Endothelial cell of umbilical vein (primary cell): ENCODE measurements at regions not wholly inside any gene's neighbourhood (a gene's known extent, or its start where the extent isn't known, plus 50 kb on each side); places are given as distances from the start of the nearest gene placed in this dataset.

Experiments
- BruUV-seq: library from RNA; stranded (reverse); fragments of 400-500 nt; replicated peaks from 2 replicates; lab custom pipeline; 2021; lab: Mats Ljungman, UMichigan
- CTCF ChIA-PET: fragments of 300-600, 350-600 bp; sonication (Branson Sonifier 250); formaldehyde crosslinking; loops from one replicate; lab custom pipeline; 2021; ENCODE audit warnings: antibody characterized with exemption, inconsistent platforms; lab: Charles Lee
- POLR2A ChIA-PET: fragments of 300-600, 350-600 bp; sonication (Branson Sonifier 250); formaldehyde crosslinking; loops from one replicate; lab custom pipeline; 2021; ENCODE audit warnings: antibody characterized with exemption, inconsistent platforms; lab: Charles Lee
- DNase-seq: peaks from one replicate; pipeline ENCODE4 v3.0.0-alpha.2; 2011; ENCODE audit warnings: low read depth, low spot score
- FAIRE-seq: peaks from 2 replicates; lab custom pipeline; 2011; peaks lifted over from hg19 to GRCh38; lab: Jason Lieb, UNC
- H2AFZ ChIP-seq: 2 replicates; pipeline ENCODE4 v1.6.0; 2012; ENCODE audit warnings: low read depth, low read length, control low read depth, inconsistent platforms
- H3K27ac ChIP-seq: 2 replicates; pipeline ENCODE4 v1.5.1; 2011; ENCODE audit warnings: low read depth, mild to moderate bottlenecking, control low read depth, low read length, moderate library complexity; ENCODE audit not compliant: insufficient read depth
- H3K27me3 ChIP-seq, 2 experiments: 2 replicates each; pipeline versions ENCODE4 v1.6.0 to v1.6.1; 2011; ENCODE audit warnings: low read length in 2 of 2, mixed read lengths in 1 of 2; ENCODE audit not compliant: control insufficient read depth in 2 of 2, insufficient read depth in 2 of 2
- H3K36me3 ChIP-seq, 2 experiments: 2 replicates in 1 of 2; 3 replicates in 1 of 2; pipeline ENCODE4 v1.5.1; 2011; ENCODE audit warnings: low read length in 2 of 2, mild to moderate bottlenecking in 1 of 2, moderate library complexity in 1 of 2; ENCODE audit not compliant: control insufficient read depth in 2 of 2, insufficient read depth in 2 of 2; ENCODE audit errors: extremely low read depth in 1 of 2
- H3K4me1 ChIP-seq: 3 replicates; pipeline ENCODE4 v1.5.1; 2011; ENCODE audit warnings: mild to moderate bottlenecking, low read length; ENCODE audit not compliant: control insufficient read depth, insufficient read depth; ENCODE audit errors: extremely low read depth
- H3K4me2 ChIP-seq: 2 replicates; pipeline ENCODE4 v1.6.1; 2011; ENCODE audit warnings: low read length, control low read depth, mixed read lengths; ENCODE audit not compliant: insufficient read depth
- H3K4me3 ChIP-seq, 3 experiments: fragments of 200-600 bp in 1 of 3; sonication (generic), shearing (Covaris generic) in 1 of 3; replicated peaks in 1 of 3; 2 replicates each; pipeline ENCODE4 v1.5.1; 2011 to 2016; ENCODE audit warnings: control low read depth in 3 of 3, low read length in 3 of 3, mild to moderate bottlenecking in 2 of 3, inconsistent platforms in 1 of 3, low read depth in 1 of 3, moderate library complexity in 1 of 3; ENCODE audit not compliant: insufficient read depth in 1 of 3
- H3K79me2 ChIP-seq: 2 replicates; pipeline ENCODE4 v1.6.0; 2012; ENCODE audit warnings: low read length, inconsistent platforms; ENCODE audit not compliant: control insufficient read depth, insufficient read depth
- H3K9ac ChIP-seq: replicated peaks from 2 replicates; pipeline ENCODE3; 2011; ENCODE audit warnings: low read length, control low read depth; ENCODE audit not compliant: insufficient read depth; ENCODE audit errors: extremely low read depth
- H3K9me1 ChIP-seq: replicated peaks from 3 replicates; pipeline ENCODE4 v1.6.0; 2011; ENCODE audit warnings: mild to moderate bottlenecking, low read length; ENCODE audit not compliant: control insufficient read depth, insufficient read depth; ENCODE audit errors: extremely low read depth
- H3K9me3 ChIP-seq: replicated peaks from 2 replicates; pipeline ENCODE4 v1.5.1; 2012; ENCODE audit warnings: low read length, inconsistent platforms; ENCODE audit not compliant: control insufficient read depth, insufficient read depth
- H4K20me1 ChIP-seq: replicated peaks from 2 replicates; pipeline ENCODE3; 2011; ENCODE audit warnings: mild to moderate bottlenecking, low read length; ENCODE audit not compliant: control insufficient read depth, insufficient read depth; ENCODE audit errors: extremely low read depth
- EZH2 ChIP-seq: IDR thresholded peaks from 2 replicates; pipeline ENCODE4 v1.6.1; 2012; ENCODE audit warnings: borderline replicate concordance, low read depth, mild to moderate bottlenecking, moderate library complexity, low read length, inconsistent platforms; ENCODE audit not compliant: severe bottlenecking
- FOS ChIP-seq: IDR thresholded peaks from 2 replicates; pipeline ENCODE4 v1.6.1; 2011; ENCODE audit warnings: mild to moderate bottlenecking, low read length, moderate library complexity, borderline replicate concordance; ENCODE audit not compliant: insufficient read depth
- GATA2 ChIP-seq: IDR thresholded peaks from 2 replicates; pipeline ENCODE4 v1.7.0; 2011; ENCODE audit warnings: low read depth, mild to moderate bottlenecking, moderate library complexity, mixed read lengths, low read length; ENCODE audit not compliant: insufficient read length, insufficient read depth
- JUN ChIP-seq: IDR thresholded peaks from 2 replicates; pipeline ENCODE4 v1.6.1; 2011; ENCODE audit warnings: borderline replicate concordance, low read depth; ENCODE audit not compliant: insufficient read length, insufficient read depth
- MYC ChIP-seq: IDR thresholded peaks from one replicate; pipeline ENCODE4 v1.6.1; 2011; ENCODE audit warnings: mild to moderate bottlenecking, low read depth, low read length
- POLR2A ChIP-seq: IDR thresholded peaks from 2 replicates; pipeline ENCODE4 v1.6.1; 2012; ENCODE audit warnings: low read depth, mild to moderate bottlenecking, control low read depth, low read length
- POLR2AphosphoS5 ChIP-seq: IDR thresholded peaks from 2 replicates; pipeline ENCODE4 v1.6.1; 2012; ENCODE audit warnings: low read depth, mild to moderate bottlenecking, control low read depth, low read length, moderate library complexity; ENCODE audit not compliant: insufficient read depth
- dilution Hi-C: fragments of 300-500 bp; cut with MboI; formaldehyde crosslinking; loops from one replicate; pipeline ENCODE4 v1.15.0; 2019; ENCODE audit warnings: low sequenced_read_pairs; ENCODE audit not compliant: extremely low pct_ligation_motif_present
- intact Hi-C: fragments of 100-400 bp; cut with micrococcal nuclease; formaldehyde crosslinking; loops from one replicate; pipeline ENCODE4 v1.10.0; 2022
- TF ChIP-seq, protein P1 (sequence below): IDR thresholded peaks from 2 replicates; pipeline ENCODE4 v1.6.1; 2011; ENCODE audit not compliant: insufficient read depth, insufficient read length

DNA sequence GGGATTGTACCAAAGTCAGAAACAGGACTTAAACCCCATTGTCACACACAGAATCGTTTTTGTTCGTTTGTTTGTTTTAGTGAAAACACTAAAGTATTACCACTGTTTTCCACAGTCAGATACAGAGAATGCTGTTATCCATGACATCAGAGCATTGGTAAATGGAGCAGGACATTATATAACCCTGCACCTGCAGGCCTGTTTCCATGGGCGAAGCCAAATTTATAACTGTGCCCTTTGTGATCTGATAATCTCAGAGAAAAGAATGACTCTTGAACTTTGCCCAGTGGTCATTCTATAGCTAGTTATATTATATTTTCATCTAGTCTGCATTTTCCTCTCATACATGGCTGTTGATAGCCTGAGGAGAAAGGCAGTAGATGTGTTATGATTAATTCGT, 217.6 kb downstream of the TMEM182 start:
- no peaks in the 10 kb centered on the region for H3K9me1 ChIP-seq
- H3K36me3 ChIP-seq: no peaks in the 10 kb centered on the region
- H4K20me1 ChIP-seq: no peaks in the 10 kb centered on the region
- no peak overlapping the region for H3K9ac ChIP-seq
- ChIA-PET CTCF (no interaction called here), POLR2A (no interaction called here)
- no peaks in the 10 kb centered on the region for H3K27me3 ChIP-seq
- H3K4me2 ChIP-seq: no peak overlapping the region
- H3K79me2 ChIP-seq: no peaks in the 10 kb centered on the region
- H2AFZ ChIP-seq: no peak overlapping the region
- H3K4me3 ChIP-seq: no peak overlapping the region
- dilution Hi-C loops (no loop called here), intact Hi-C loops (no loop called here)
- H3K9me3 ChIP-seq: no peaks in the 10 kb centered on the region
- H3K27ac ChIP-seq: no peak overlapping the region
- DNase-seq (no peak), FAIRE-seq (no peak)
- no TSS peak for BruUV-seq
- no peak for TF ChIP-seq POLR2AphosphoS5
- TF ChIP-seq MYC: no peak
- no peak for TF ChIP-seq JUN
- TF ChIP-seq, protein P1, sequence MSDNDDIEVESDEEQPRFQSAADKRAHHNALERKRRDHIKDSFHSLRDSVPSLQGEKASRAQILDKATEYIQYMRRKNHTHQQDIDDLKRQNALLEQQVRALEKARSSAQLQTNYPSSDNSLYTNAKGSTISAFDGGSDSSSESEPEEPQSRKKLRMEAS: no peak
- no peak for TF ChIP-seq FOS
- no peak for TF ChIP-seq EZH2
- H3K4me1 ChIP-seq: no peaks in the 10 kb centered on the region

DNA sequence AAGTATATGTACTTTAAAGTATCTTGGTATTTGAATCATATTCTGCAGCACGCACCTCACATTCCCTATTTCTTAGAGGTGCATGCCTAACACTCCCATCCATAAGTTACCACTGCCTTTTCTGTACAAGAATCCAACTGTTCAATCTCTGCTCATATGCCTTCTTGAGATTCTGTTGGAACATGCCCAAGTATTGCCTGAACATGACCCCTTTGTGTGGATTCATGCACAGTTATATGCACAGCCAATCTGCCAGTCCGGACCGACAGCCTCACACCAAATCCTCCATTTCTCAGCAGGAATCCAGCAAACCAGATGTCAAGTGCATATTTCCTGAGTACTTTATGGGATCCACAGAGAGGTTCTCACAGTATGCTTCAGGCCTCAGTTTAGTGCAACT, 222.0 kb downstream of the TMEM182 start:
- no peaks in the 10 kb centered on the region for H3K4me1 ChIP-seq
- DNase-seq (no peak), FAIRE-seq (no peak)
- peaks cover 3% of the 10 kb centered on the region for H3K9me3 ChIP-seq
- CTCF ChIA-PET: no interaction called here
- no peaks in the 10 kb centered on the region for H3K36me3 ChIP-seq
- no peaks in the 10 kb centered on the region for H3K27me3 ChIP-seq
- no peak overlapping the region for H3K9ac ChIP-seq
- intact Hi-C loops: no loop called here
- no peaks in the 10 kb centered on the region for H4K20me1 ChIP-seq
- H3K79me2 ChIP-seq: no peaks in the 10 kb centered on the region
- TF ChIP-seq MYC: no peak
- no peak for TF ChIP-seq FOS
- no peak for TF ChIP-seq EZH2
- TF ChIP-seq, protein P1: no peak
- no peak for TF ChIP-seq GATA2
- no peak for TF ChIP-seq POLR2A
- TF ChIP-seq POLR2AphosphoS5: no peak
- H3K9me1 ChIP-seq: no peaks in the 10 kb centered on the region
- dilution Hi-C loops: no loop called here
- no peak overlapping the region for H3K27ac ChIP-seq
- H2AFZ ChIP-seq: no peak overlapping the region
- no peak overlapping the region for H3K4me3 ChIP-seq
- H3K4me2 ChIP-seq: no peak overlapping the region
- no TSS peak for BruUV-seq
- POLR2A ChIA-PET: no interaction called here
